GM21447 (cell line): ENCODE measurements at regions not wholly inside any gene's neighbourhood (a gene's known extent, or its start where the extent isn't known, plus 50 kb on each side); places are given as distances from the start of the nearest gene placed in this dataset.

Experiments
- ATAC-seq: cut with Tn5 transposase; IDR thresholded peaks from one replicate; pipeline ENCODE4 v1.9.1; 2021; ENCODE audit not compliant: unreplicated experiment

DNA sequence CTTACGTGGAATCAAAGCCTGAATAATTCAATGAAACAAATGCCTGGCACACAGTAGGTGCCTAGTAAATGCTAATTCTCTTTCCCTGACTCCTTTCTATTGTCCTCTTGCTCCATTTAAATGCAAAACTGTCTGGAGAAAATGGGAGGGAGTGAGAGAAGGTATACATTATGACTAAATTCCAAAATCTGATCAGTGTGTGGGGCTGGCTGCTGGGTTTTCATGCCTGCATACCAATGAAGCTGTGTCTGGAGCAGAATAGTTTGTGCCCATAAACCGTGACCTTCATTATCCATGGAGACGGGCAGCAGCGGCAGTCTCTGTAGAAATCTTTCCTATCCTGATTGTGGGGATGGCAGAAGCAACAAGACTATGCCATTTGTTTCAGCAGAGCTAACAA lies 223.4 kb upstream of the ZBED5 start:
- no peak for ATAC-seq

DNA sequence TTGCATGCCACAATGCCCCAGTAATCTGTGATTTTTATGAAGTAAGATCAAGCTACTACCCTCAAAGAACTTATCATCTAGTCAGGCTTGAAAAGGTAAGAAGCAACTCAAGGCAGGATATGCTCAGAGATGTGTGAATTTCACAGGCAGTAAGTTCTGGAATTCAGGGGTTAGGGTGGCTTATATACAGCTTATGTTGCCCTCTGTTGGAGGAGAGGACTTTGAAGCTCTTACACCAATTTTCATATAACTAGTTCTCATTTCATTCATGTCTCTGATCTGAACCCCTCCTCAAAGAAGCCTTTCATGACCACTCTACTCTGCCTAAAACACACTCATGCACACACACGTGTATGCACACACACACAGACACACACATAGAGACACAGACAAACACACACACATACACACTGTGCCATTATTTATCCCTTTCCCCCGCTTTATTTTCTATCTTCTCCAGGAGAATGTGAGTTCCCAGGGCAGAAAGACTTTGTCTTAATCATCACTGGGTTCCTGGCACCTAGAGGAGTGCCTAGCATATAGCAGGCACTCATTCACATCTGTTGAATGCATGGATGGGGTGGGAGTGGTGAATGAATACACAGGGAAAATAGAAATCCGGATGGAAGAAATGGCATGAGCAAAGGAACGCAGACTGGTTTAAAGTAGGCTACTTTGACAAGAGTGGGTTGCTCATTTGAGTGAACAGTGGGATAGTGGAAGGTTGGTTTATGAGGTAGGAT lies 220.7 kb upstream of the ZBED5 start:
- ATAC-seq = no peak

DNA sequence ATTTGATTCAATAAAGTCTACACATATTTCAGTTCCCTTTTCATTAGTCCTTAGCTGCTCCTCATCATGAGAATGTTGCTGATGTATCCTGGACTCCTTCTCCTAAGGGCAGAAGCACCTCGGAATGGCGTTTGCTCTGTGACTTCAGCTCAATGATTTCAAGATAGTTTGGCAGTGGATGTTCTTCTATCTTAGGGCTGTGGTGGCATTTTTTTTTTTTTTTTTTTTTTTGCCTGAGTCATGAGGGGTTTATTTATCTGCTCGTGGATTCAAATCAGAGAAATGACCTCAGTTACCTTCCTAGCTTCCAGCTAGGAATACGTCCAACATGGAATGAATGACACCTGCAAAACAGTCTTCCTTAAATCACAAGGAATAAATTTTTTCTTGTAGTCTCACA lies 220.0 kb upstream of the ZBED5 start:
- ATAC-seq = no peak

DNA sequence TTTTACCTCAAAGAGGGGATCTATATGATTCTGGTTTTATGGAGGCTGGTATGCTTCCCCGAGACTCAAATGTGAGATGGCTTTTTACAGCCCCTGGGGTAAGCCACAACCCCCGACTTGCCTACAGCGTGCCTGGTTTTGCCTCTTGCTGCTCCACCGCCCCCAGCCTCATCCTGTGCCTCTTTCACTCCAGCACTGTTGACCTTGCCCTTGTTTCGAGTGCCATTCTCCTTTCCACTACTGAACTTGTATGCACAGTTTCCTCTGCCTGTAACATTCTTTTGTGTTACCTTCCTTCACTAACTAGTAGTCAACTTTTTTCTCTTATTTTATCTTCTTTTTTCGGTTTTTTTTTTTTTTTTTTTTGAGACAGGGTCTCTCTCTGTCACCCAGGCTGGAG lies 219.0 kb upstream of the ZBED5 start:
- ATAC-seq = no peak

DNA sequence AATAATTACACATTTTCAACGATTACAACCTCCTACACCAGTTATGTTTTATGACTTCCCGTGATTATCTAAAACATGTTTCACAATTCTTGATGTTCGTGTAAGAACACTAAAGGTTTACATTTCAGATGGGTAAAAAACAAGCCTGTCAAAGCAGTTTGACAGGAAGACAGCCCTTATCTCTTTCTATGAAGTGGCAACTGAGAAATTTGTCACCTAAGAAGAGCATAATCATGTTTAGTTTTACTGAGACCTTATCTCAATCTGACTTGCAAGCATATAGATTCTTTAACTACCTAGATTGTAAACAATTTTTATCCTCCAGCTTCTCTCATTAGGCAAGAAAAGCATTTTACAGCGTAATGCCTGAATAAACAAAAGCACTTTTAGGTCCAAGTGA lies 218.4 kb upstream of the ZBED5 start:
- no peak for ATAC-seq

DNA sequence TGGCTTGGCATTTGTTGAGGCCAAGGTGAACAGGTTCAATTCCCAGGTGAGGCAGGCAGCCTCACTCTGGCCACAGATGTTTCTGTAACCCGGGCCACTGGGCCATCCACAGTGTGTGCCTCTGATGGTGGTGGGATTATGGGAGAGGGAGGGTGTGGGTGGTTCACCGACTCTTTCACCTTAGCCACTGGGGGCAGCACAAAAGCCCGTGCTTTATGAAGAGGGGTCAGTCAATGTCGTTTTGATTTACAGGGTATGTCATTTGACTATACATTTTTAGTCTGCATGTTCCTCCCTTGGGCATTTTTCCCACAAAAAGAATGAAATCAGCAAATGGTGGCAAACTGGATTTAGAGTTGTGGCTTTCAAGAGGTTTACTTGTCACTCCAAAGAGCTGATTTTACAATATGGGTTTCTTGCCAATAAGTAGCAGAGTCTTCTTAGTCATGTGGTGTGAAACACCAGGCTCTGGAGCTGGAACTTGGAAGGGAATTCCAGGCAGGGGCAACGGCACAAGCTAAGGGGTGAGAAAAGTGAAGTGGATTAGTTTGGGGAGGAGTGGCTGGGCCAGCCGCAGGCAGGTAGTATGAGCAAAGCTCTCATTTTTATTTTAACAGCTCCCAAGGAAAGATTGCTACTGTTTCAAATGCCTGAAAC lies 217.8 kb upstream of the ZBED5 start:
- no peak for ATAC-seq

DNA sequence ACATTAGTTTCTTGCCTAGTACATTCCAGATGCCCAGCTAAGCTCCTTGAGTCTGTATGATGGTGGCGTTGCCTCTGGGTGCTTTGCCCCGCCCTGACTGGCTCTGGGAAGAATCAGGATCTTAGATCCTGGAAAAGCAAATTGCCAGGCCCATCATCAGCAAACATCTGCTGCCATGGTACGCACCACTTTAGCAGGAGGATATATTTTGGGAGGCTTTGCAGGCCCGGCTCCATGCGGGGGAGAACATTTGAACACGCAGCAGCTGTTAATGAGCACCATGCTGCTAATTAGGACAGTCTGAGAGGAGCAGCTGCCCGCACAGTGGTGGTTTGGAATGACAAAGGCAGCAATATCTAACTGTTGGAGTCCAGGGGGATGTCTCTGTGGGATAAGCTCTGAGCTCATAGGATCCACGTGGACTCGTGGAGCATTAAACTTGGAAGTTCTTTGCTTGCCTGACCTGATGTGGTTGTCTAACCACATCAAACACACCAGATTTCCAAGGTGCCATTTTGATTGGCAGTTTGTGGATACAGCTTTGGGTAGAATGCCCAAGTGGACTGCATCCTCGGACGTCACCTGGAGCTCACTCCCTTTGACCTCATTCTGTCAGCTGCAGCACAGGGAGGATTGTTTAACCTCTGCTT lies 217.0 kb upstream of the ZBED5 start:
- ATAC-seq = no peak

DNA sequence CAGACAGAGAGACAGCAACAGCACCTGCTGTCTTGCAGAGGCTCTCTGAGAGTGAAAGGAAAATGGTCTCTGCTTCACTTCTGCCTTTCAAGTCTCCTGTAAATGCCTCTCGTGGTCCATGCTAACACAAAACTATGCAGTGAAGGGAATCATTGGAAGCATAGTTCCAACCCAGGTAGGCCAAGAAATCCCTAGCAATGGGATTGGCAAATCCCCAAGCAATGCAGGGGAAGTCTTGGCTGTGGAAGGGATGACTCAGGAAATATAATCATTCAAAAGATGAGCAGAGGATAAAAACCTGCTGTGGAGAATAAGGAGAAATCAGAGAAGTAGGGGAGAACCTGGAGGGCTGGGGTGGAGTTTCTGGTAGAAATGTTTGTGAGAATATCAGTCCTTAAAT lies 216.1 kb upstream of the ZBED5 start:
- no peak for ATAC-seq

DNA sequence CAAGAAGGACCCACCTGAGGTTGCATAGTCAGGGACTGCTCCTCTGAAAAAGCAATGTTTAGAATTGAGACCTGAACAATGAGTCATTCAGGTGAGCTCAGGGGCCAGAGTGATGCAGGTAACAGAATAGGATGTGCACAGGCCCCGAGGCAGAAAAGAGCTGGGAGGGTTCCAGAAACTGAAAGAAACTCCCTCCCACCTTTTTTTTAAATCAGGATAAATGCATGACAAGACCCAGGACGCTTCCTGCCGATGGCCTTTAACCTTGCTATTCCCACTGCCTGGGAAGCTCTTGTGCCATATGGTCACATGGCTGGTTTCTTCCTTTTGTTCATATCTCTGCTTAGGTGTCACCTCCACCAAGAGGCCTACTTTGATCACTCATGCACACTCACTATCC lies 214.2 kb upstream of the ZBED5 start:
- no peak for ATAC-seq

DNA sequence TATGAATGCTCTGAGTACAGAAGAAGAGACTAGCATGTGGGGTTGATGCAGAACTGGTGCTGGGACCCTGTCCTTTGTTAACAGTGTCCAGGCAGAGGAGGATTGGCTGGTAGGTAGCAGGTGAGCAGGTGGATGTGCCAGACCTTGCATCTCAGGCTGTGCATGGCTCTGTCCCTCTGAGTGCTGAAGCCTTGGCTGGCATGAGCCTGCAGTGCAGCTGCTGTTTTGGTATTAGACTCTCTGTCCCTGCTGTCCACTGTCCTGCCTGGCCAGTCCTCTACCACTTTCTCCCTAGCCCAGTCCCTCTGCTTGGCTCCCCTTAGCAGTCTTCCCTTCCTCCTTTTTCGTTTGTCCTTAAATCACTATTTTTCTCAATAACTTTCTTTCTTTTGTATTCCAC lies 213.6 kb upstream of the ZBED5 start:
- no peak for ATAC-seq

DNA sequence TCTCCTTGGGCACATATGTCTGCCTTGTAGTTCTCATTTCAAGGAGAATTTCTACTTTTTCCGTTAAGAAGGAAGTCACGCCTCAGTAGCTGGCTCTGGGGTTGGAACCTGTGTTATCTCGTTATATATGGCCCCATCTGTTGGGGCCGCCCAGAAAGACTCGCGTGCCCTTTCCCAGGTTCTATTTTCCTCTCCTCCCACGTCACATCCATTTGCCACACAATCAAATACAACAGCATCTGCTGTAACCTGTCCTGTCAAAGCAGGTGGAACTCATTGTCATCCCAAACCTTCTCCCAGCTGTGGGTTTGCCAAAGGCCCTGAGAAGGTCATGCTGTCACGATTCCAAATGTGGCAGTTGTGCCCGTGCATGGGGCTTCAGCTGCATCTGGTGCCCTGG lies 213.1 kb upstream of the ZBED5 start:
- ATAC-seq = no peak

DNA sequence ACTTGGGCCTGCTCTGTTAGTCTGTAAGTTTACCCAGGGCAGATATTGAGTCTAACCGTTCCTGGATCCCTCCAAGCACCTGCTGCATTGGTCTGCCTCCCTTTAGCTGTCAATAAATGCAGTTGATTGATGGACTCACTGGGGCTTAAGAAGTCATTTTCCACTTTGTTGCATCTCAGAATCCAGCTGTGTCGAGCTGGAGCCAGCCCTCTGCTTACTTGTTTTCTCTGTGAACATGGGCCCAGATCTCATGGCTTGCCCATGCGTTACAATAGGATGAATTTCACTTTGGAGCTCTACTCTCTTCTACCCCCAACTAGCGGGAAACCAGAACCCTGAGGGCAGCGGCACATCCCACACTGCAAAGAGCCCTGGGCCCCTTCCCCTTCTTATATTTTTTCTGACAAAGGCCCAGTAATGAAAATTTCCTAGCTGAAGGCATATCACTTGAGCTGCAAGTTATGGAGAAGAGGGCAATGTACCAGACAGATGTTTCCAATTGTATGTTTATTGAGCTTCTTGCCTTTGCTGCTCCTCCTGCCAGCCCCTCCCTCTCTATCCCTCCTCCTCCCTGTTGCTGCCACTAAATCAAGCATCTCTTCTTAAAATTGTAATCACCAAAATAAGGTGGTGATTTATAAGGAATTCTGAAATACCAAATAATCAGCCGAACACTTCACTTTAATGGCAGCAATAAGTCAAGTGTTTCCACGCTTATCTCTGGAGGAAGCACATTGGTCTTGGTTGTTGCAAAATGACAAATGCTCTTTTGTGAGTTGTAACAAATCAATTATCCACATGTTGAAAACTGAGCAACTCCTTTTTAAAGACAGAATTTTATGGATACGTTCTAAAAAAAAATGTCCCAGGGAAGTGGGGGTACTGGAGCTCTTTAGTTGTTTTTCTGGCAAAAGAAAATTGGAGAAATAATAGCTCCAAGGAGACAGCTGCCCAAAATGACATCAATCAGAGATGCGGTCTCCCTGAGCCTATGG lies 212.3 kb upstream of the ZBED5 start:
- no peak for ATAC-seq

DNA sequence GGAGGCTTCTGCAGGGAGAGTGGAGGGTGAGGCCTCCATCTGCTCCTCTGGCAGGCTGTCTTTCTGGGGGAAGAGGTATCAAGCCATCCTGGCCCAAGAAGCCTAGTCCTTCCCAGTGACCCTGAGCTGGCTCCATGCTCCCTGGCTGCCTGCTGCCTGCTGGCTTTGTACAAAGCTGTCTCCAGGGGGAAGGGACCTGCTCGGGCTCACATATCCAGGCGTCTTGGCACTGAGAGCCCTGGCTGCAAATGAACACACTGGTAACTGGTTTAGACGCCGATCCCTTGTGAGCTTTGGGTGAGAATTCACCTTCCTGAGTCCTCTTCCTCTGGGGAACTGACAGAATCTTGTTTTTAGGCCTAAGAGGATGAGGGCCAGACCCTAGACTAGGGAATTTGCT lies 210.3 kb upstream of the ZBED5 start:
- ATAC-seq = no peak

DNA sequence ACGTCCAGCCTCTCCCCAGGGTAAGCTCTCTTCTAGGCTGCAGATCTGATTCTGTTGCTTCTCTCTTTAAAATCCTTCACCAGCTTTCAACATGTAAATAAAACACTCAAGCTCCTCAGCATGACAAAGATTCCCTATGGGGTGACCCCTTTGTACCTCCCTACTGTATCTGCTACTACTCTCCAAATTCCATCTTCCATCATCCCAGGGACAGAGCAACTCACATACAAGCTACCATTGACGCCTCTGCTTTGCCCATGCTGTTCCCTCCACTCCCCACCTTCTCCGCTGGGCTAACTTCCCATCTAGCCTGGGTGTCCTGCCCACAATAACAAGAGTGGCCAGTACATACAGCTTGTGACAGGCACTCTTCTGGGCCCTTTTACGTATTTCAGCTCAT lies 207.5 kb upstream of the ZBED5 start:
- no peak for ATAC-seq

DNA sequence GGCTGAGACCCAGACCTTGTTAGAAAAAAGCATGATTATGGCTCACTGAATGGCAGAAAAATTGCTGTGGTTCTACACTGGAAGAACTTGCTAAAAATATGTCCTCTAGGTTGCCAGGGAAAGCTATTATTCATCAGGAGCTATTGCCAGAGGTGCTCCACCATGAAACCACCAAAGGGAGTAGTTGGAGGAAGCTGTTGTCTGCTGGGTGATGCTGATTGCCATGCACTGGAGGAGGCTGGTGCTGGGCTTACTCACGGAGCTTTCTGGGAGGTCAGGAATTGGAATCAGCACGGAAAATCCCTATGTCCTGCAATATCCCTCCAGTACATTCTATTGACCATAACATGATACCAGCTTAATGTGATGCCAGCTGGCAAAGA lies 199.6 kb upstream of the ZBED5 start:
- ATAC-seq = no peak

DNA sequence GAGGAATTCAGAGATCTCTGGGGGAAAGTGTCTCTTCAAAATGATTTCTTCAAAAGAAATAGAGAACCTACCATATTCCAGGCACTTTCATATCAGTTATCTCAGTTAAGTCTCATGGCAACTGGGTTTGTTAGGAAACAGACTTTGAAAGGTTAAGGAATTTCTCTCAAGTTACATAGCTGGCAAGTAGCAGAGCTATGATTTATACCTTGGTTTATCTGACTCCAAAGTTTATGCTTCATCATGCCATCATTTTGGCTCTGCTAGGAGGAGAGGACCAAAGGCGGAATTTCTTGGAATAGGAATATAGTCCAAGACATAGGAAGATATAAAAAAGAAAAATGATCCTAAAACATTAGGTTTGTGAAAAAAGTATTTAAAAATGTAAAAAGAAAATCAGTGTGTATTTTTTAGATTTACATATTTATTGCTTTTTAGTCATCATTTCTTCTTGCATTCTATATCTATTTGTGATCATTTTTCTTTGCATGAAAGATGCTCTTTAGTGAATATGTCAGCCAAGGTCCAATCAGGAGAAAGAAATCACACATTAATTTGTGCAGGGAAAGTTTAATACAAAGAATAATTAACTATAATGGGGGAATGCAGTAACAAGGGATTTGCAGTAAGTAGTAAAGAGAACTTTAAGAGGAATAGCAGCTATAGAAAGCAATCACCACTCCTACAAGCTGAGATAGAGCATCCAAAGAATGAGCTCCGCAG lies 199.1 kb upstream of the ZBED5 start:
- no peak for ATAC-seq

DNA sequence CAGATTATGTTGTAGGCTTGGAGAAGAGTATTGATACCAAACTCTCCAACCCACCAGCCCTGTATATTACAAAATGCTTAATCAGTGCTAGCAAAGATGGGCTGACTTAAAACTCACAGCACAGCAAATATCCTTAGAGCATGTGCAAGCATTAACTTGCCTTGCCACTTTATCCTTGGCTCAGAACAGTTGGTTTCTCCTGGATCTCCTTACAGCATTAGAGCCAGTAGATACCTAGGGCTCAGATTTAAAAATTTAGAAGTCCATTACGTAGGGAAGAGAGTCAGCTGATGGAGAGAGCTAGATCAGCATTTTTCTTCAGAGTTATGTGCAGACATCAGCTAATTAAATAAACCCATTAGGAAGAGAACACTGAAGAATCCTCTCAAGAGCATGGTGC lies 198.5 kb upstream of the ZBED5 start:
- ATAC-seq = no peak

DNA sequence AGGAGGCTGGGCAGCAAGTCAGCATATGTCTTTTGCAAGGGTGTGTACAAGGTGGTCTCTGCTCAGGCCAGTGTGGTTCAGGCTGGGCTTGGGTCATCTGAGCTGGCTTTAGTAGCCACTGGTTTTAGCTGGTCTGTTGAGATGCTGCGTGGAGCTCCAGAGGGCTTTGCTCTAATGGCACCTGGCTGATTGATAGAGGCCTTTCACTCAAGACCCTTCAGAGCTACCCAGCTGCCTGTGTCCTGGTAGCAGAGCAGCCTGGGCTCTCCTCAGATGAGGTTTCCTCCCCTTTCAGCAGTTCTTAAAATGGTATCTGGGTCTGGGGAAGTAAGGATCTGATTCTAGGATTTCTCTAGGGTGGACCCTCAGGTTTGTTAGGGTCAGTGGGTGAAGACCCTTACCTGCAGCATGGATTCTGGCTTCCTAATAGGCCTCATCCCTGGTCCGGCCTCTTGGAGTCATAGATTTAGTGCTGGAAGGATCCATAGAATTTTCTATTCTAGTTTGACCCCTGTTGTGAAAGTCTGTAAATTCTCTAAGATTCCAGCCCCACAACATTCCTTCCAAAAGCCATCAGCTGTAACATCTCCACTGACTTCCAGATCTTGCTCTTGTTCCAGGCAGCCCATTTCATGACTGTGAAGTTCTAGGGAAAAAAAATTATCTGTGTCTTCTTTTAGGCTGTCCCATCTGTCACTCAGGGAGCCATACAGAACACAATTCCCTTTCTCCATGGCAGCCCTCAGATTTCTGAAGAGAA lies 190.2 kb upstream of the ZBED5 start:
- ATAC-seq = no peak

DNA sequence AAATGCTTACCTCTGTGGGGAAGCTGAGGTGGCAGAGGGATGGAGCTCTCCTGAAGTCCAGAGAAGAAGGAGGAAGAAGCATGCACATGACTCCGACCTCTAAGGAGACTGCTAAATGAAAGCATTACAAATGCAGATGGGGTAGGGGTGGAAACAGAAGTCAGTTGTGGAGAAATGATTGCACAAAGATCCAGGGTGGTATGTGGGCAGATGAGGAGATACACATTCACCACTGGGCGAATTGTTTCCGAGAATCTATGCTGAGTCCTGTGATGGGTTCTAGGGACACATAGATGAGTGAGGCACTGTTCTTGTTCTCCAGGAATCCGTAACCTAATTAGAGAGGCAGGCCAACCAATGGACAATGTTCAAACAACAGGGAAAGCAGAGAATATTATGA lies 188.9 kb upstream of the ZBED5 start:
- no peak for ATAC-seq
